B cell (primary cell): ENCODE measurements at regions not wholly inside any gene's neighbourhood (a gene's known extent, or its start where the extent isn't known, plus 50 kb on each side); places are given as distances from the start of the nearest gene placed in this dataset.

Experiments used
- EZH2 ChIP-seq: IDR thresholded peaks from 2 replicates; pipeline ENCODE4 v1.6.1; 2012; ENCODE audit warnings: borderline replicate concordance, low read depth, mild to moderate bottlenecking, moderate library complexity, low read length; ENCODE audit not compliant: insufficient read depth, poor library complexity, severe bottlenecking
- TF ChIP-seq, protein P1 (sequence below): fragments of 200-600 bp; IDR thresholded peaks from one replicate; pipeline ENCODE4 v1.8.0; 2022; ENCODE audit warnings: antibody characterized with exemption, mild to moderate bottlenecking

- TF ChIP-seq, protein P1, sequence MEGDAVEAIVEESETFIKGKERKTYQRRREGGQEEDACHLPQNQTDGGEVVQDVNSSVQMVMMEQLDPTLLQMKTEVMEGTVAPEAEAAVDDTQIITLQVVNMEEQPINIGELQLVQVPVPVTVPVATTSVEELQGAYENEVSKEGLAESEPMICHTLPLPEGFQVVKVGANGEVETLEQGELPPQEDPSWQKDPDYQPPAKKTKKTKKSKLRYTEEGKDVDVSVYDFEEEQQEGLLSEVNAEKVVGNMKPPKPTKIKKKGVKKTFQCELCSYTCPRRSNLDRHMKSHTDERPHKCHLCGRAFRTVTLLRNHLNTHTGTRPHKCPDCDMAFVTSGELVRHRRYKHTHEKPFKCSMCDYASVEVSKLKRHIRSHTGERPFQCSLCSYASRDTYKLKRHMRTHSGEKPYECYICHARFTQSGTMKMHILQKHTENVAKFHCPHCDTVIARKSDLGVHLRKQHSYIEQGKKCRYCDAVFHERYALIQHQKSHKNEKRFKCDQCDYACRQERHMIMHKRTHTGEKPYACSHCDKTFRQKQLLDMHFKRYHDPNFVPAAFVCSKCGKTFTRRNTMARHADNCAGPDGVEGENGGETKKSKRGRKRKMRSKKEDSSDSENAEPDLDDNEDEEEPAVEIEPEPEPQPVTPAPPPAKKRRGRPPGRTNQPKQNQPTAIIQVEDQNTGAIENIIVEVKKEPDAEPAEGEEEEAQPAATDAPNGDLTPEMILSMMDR, result no peak
- no peak for TF ChIP-seq EZH2
Measured at GRCh38 chr17:6261466-6261865, 173.5 kb downstream of the AIPL1 start.
